Liver (tissue), 8 donors: ENCODE measurements at regions not wholly inside any gene's neighbourhood (a gene's known extent, or its start where the extent isn't known, plus 50 kb on each side); places are given as distances from the start of the nearest gene placed in this dataset.

ENCODE experiments used
- DNase-seq: peaks from one replicate; pipeline ENCODE4 v3.0.0-alpha.2; 2017; ENCODE audit warnings: low spot score
- H3K27ac ChIP-seq, 2 donors: one replicate each; pipeline ENCODE4 v1.7.0; 2013; ENCODE audit warnings: inconsistent platforms in 2 of 2, low read length in 2 of 2, control low read depth in 1 of 2, low read depth in 1 of 2, mild to moderate bottlenecking in 1 of 2
- H3K27me3 ChIP-seq, 4 donors: one replicate each; pipeline versions ENCODE4 v1.6.1 to v1.7.0; 2013; ENCODE audit warnings: low read length in 3 of 4, inconsistent platforms in 1 of 4, mild to moderate bottlenecking in 1 of 4, moderate library complexity in 1 of 4; ENCODE audit not compliant: control insufficient read depth in 4 of 4, insufficient read depth in 4 of 4
- H3K36me3 ChIP-seq, 4 donors: one replicate each; pipeline versions ENCODE4 v1.6.1 to v1.7.0; 2013; ENCODE audit warnings: low read length in 3 of 4, mild to moderate bottlenecking in 3 of 4, low read depth in 1 of 4, moderate library complexity in 1 of 4; ENCODE audit not compliant: control insufficient read depth in 4 of 4, insufficient read depth in 3 of 4
- H3K4me1 ChIP-seq, 4 donors: one replicate each; pipeline versions ENCODE4 v1.6.1 to v1.7.0; 2013; ENCODE audit warnings: low read length in 3 of 4, mild to moderate bottlenecking in 3 of 4, moderate library complexity in 1 of 4; ENCODE audit not compliant: control insufficient read depth in 4 of 4, insufficient read depth in 4 of 4
- H3K4me3 ChIP-seq, 3 donors: one replicate each; pipeline versions ENCODE4 v1.6.1 to v1.7.0; 2013; ENCODE audit warnings: low read length in 3 of 3, control low read depth in 1 of 3, low read depth in 1 of 3, mild to moderate bottlenecking in 1 of 3
- H3K9ac ChIP-seq, 2 donors: one replicate each; pipeline ENCODE4 v1.7.0; 2013; ENCODE audit warnings: low read length in 2 of 2, mild to moderate bottlenecking in 2 of 2, moderate library complexity in 2 of 2, control low read depth in 1 of 2, low read depth in 1 of 2
- H3K9me3 ChIP-seq, 4 donors: one replicate each; pipeline versions ENCODE4 v1.6.1 to v1.7.0; 2013; ENCODE audit warnings: low read length in 3 of 4; ENCODE audit not compliant: control insufficient read depth in 4 of 4
- EGR1 ChIP-seq, 2 donors: IDR thresholded peaks; 2 replicates each; pipeline ENCODE4 v1.6.1; 2016 to 2018; ENCODE audit warnings: antibody characterized with exemption in 2 of 2, low read depth in 2 of 2
- FOXA1 ChIP-seq: IDR thresholded peaks from 2 replicates; pipeline ENCODE4 v1.6.1; 2016; ENCODE audit warnings: antibody characterized with exemption
- FOXA2 ChIP-seq: IDR thresholded peaks from 2 replicates; pipeline ENCODE4 v1.6.1; 2016; ENCODE audit warnings: antibody characterized with exemption
- GABPA ChIP-seq, 2 donors: IDR thresholded peaks in 1 of 2; conservative IDR thresholded peaks in 1 of 2; 2 replicates each; pipeline ENCODE4 v1.6.1; 2016; ENCODE audit warnings: antibody characterized with exemption in 2 of 2, mild to moderate bottlenecking in 1 of 2, moderate library complexity in 1 of 2
- HNF4A ChIP-seq, 2 donors: conservative IDR thresholded peaks; 2 replicates each; pipeline ENCODE4 v1.6.1; 2016; ENCODE audit warnings: antibody characterized with exemption in 2 of 2, mild to moderate bottlenecking in 2 of 2
- HNF4G ChIP-seq: IDR thresholded peaks from 2 replicates; pipeline ENCODE4 v1.6.1; 2016; ENCODE audit warnings: antibody characterized with exemption
- JUND ChIP-seq, 2 donors: IDR thresholded peaks; 2 replicates each; pipeline ENCODE4 v1.6.1; 2016; ENCODE audit warnings: antibody characterized with exemption in 2 of 2
- NR2F2 ChIP-seq: IDR thresholded peaks from 2 replicates; pipeline ENCODE4 v1.6.1; 2016; ENCODE audit warnings: antibody characterized with exemption
- RAD21 ChIP-seq, 2 donors: IDR thresholded peaks; 2 replicates each; pipeline ENCODE4 v1.6.1; 2016; ENCODE audit warnings: antibody characterized with exemption in 2 of 2, mild to moderate bottlenecking in 2 of 2
- RXRA ChIP-seq, 2 donors: IDR thresholded peaks; 2 replicates each; pipeline ENCODE4 v1.6.1; 2017 to 2018; ENCODE audit warnings: antibody characterized with exemption in 2 of 2, mild to moderate bottlenecking in 1 of 2
- SP1 ChIP-seq: IDR thresholded peaks from 2 replicates; pipeline ENCODE4 v1.6.1; 2018; ENCODE audit warnings: antibody characterized with exemption, mild to moderate bottlenecking
- YY1 ChIP-seq: IDR thresholded peaks from 2 replicates; pipeline ENCODE4 v1.6.1; 2016; ENCODE audit warnings: antibody characterized with exemption, mild to moderate bottlenecking
- WGBS: extraction: QIAGEN DNeasy Blood & Tissue Kit; methylation state at CpG from one replicate; pipeline ENCODE4 v1.1.7; 2013; 5-methylcytosine and 5-hydroxymethylcytosine counted together
- TF ChIP-seq, protein P1 (sequence below): IDR thresholded peaks from 2 replicates; pipeline ENCODE4 v1.6.1; 2016; ENCODE audit warnings: antibody characterized with exemption
- TF ChIP-seq, protein P2 (sequence below): fragments of 150-350 bp; IDR thresholded peaks from 2 replicates; pipeline ENCODE4 v1.5.1; 2017; ENCODE audit warnings: improper control_type of control experiment, low read depth, low read length; ENCODE audit not compliant: missing input control
- TF ChIP-seq, protein P3 (sequence below): IDR thresholded peaks from 2 replicates; pipeline ENCODE4 v1.6.1; 2016; ENCODE audit warnings: antibody characterized with exemption
- donor health status: healthy.
- donor health status: healthy.
- donor health status: healthy.
- donor health status: healthy.
- donor health status: healthy.

DNA sequence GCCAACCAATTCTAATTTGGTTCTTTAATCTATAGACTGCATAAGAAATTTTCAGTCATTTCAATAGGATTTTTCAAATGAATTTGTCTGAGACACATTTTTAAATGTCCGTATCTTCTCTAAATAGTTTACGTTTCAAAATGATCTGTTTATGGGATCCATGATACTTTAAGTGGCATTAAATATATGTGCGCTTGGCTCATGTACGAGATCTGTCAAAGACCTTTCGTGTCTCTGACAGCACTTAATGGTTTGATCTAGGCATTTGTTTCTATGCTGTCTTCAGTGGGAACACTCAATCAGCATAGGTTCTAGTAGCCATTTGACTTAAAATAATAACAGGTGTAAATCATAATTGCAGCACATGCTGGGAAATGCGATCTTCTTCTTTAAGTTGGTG is 731.0 kb downstream of the CENPC start:
- Histone ChIP-seq H3K9me3 (no peaks in the 10 kb centered on the region), H3K27ac (no peak overlapping the region), H3K9ac (no peak overlapping the region), H3K4me3 (no peak overlapping the region), H3K36me3 (no peaks in the 10 kb centered on the region), H3K27me3 (no peaks in the 10 kb centered on the region), H3K4me1 (peaks cover 0 to 3% (median 0%) of the 10 kb centered on the region in 4 donors)
- WGBS = 72% methylated on average over 6 of the region's 6 CpGs
- TF ChIP-seq RXRA (IDR thresholded peaks at IDR 0.05) (no peak), EGR1 (IDR thresholded peaks at IDR 0.05; ENCODE audit: low read depth in 2 of 2) (no peak), JUND (IDR thresholded peaks at IDR 0.05) (no peak), FOXA1 (no peak), FOXA2 (no peak), HNF4A (conservative IDR thresholded peaks at IDR 0.05) (no peak), SP1 (no peak)
- no peak for DNase-seq

DNA sequence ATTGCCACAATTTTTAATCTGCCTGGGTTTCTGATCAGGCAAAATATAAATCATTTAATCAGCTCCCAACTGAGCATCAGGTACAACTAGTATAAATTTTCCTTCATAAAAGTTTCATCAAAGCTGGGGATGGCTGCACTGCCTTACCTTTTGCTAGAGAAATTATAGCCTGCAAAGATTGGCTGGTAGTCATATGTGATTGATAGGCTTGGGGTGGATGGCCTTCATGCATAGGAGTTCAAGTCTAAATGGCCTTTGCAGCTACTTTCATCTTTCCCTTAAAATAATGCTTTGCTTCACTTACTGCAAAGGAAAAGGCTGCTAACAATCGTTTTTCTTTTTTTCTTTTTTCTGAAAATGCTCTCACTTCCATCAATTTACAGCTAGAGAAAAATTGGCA is 739.7 kb downstream of the CENPC start:
- no peak overlapping the region for H3K27ac ChIP-seq
- no peaks in the 10 kb centered on the region for H3K36me3 ChIP-seq
- no peaks in the 10 kb centered on the region for H3K9me3 ChIP-seq
- WGBS = 27% methylated on average over 1 of the region's 1 CpG
- H3K27me3 ChIP-seq = no peaks in the 10 kb centered on the region
- TF ChIP-seq SP1 = no peak
- no peak for TF ChIP-seq FOXA2
- no peak for TF ChIP-seq HNF4A (conservative IDR thresholded peaks at IDR 0.05)
- H3K4me3 ChIP-seq = no peak overlapping the region
- no peak for DNase-seq
- no peaks in the 10 kb centered on the region for H3K4me1 ChIP-seq
- H3K9ac ChIP-seq = no peak overlapping the region

DNA sequence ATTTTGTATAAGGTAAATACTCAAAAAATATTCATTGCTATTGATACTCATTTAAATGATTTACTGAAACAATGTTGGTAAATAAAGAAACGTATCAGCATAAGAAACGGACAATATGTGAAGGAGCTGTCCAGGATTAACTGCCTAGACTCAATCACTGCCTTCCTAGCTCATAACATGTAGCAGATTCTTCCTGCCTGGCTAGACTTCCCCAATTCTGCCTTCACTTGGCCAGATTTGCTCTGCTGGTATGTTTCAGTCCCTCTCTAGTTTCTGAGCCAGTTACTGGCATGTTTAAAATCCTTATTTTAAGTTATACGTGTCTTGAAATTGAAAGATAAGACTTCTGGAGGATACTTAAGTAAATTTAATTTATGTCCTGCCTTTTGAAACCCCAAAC is 740.3 kb downstream of the CENPC start:
- Histone ChIP-seq H3K27ac (no peak overlapping the region), H3K9me3 (no peaks in the 10 kb centered on the region), H3K4me1 (no peaks in the 10 kb centered on the region), H3K9ac (no peak overlapping the region), H3K4me3 (no peak overlapping the region), H3K36me3 (no peaks in the 10 kb centered on the region), H3K27me3 (no peaks in the 10 kb centered on the region)
- 46% methylated on average over 3 of the region's 3 CpGs for WGBS
- DNase-seq = no peak
- TF ChIP-seq EGR1 (IDR thresholded peaks at IDR 0.05; ENCODE audit: low read depth in 2 of 2) (no peak), YY1 (no peak), RAD21 (IDR thresholded peaks at IDR 0.05) (no peak), HNF4A (conservative IDR thresholded peaks at IDR 0.05) (no peak), FOXA1 (no peak), NR2F2 (no peak)
- TF ChIP-seq, protein P1, sequence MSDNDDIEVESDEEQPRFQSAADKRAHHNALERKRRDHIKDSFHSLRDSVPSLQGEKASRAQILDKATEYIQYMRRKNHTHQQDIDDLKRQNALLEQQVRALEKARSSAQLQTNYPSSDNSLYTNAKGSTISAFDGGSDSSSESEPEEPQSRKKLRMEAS = no peak
- TF ChIP-seq, protein P2, sequence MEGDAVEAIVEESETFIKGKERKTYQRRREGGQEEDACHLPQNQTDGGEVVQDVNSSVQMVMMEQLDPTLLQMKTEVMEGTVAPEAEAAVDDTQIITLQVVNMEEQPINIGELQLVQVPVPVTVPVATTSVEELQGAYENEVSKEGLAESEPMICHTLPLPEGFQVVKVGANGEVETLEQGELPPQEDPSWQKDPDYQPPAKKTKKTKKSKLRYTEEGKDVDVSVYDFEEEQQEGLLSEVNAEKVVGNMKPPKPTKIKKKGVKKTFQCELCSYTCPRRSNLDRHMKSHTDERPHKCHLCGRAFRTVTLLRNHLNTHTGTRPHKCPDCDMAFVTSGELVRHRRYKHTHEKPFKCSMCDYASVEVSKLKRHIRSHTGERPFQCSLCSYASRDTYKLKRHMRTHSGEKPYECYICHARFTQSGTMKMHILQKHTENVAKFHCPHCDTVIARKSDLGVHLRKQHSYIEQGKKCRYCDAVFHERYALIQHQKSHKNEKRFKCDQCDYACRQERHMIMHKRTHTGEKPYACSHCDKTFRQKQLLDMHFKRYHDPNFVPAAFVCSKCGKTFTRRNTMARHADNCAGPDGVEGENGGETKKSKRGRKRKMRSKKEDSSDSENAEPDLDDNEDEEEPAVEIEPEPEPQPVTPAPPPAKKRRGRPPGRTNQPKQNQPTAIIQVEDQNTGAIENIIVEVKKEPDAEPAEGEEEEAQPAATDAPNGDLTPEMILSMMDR = no peak

DNA sequence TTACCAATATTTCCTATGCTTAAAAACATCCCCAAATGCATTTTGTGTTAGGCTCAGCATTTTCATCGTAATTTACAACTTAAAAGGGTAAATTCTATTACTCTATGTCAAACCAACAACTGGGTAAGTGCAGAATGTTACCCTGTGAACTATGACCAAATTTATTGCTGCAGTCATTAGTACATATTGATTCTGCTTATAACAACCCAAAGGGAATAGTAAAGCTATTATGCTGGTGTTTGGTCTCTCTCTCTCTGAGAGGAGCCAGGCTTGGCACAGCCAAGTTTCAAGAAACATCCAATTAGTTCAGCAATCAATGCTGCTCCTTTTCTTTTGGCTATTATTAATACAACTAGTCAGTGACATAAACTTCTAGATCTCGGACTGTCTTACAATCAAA is 747.7 kb downstream of the CENPC start:
- no peaks in the 10 kb centered on the region for H3K36me3 ChIP-seq
- no peak overlapping the region for H3K27ac ChIP-seq
- no peaks in the 10 kb centered on the region for H3K4me1 ChIP-seq
- H3K9ac ChIP-seq = no peak overlapping the region
- no peaks in the 10 kb centered on the region for H3K27me3 ChIP-seq
- TF ChIP-seq, protein P3, sequence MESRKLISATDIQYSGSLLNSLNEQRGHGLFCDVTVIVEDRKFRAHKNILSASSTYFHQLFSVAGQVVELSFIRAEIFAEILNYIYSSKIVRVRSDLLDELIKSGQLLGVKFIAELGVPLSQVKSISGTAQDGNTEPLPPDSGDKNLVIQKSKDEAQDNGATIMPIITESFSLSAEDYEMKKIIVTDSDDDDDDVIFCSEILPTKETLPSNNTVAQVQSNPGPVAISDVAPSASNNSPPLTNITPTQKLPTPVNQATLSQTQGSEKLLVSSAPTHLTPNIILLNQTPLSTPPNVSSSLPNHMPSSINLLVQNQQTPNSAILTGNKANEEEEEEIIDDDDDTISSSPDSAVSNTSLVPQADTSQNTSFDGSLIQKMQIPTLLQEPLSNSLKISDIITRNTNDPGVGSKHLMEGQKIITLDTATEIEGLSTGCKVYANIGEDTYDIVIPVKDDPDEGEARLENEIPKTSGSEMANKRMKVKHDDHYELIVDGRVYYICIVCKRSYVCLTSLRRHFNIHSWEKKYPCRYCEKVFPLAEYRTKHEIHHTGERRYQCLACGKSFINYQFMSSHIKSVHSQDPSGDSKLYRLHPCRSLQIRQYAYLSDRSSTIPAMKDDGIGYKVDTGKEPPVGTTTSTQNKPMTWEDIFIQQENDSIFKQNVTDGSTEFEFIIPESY = no peak
- TF ChIP-seq, protein P2 = no peak
- TF ChIP-seq FOXA2 = no peak
- TF ChIP-seq HNF4G = no peak
- no peak for TF ChIP-seq HNF4A (conservative IDR thresholded peaks at IDR 0.05)
- TF ChIP-seq NR2F2 = no peak
- no peak for TF ChIP-seq GABPA (IDR thresholded peaks at IDR 0.05 in 1 of 2, conservative IDR thresholded peaks at IDR 0.05 in 1 of 2)
- TF ChIP-seq, protein P1 = no peak
- no peak for TF ChIP-seq JUND (IDR thresholded peaks at IDR 0.05)
- TF ChIP-seq RXRA (IDR thresholded peaks at IDR 0.05) = no peak
- no peak for TF ChIP-seq YY1
- 66% methylated on average over 2 of the region's 2 CpGs for WGBS
- DNase-seq = no peak
- H3K9me3 ChIP-seq = no peaks in the 10 kb centered on the region
- no peak overlapping the region for H3K4me3 ChIP-seq
